Mesenchymal stem cell (in vitro differentiated cells and primary cell): ENCODE measurements at regions not wholly inside any gene's neighbourhood (a gene's known extent, or its start where the extent isn't known, plus 50 kb on each side); places are given as distances from the start of the nearest gene placed in this dataset.

ENCODE experiments used
- DNase-seq: peaks from one replicate; pipeline ENCODE4 v3.0.0-alpha.2; 2013
- H2AFZ ChIP-seq: one replicate; pipeline ENCODE4 v1.6.1; 2013; ENCODE audit warnings: low read depth, mild to moderate bottlenecking, control low read depth, inconsistent platforms, low read length, moderate library complexity
- H2AK5ac ChIP-seq: 2 replicates; pipeline ENCODE4 v1.6.1; 2013; ENCODE audit warnings: low read length, moderate library complexity, mild to moderate bottlenecking, inconsistent platforms; ENCODE audit not compliant: severe bottlenecking
- H2BK120ac ChIP-seq: one replicate; pipeline ENCODE4 v1.6.1; 2013; ENCODE audit warnings: low read depth, mild to moderate bottlenecking, inconsistent platforms, low read length, moderate library complexity
- H2BK12ac ChIP-seq, 2 experiments: one replicate each; pipeline ENCODE4 v1.6.1; 2013; ENCODE audit warnings: inconsistent platforms in 2 of 2, low read length in 2 of 2, mild to moderate bottlenecking in 2 of 2, moderate library complexity in 2 of 2, control low read depth in 1 of 2
- H2BK15ac ChIP-seq: one replicate; pipeline ENCODE4 v1.6.1; 2013; ENCODE audit warnings: mild to moderate bottlenecking, low read depth, inconsistent platforms; ENCODE audit not compliant: poor library complexity, severe bottlenecking
- H2BK5ac ChIP-seq: 2 replicates; pipeline ENCODE4 v1.6.1; 2013; ENCODE audit warnings: low read depth, mild to moderate bottlenecking, low read length, control low read depth, inconsistent platforms; ENCODE audit not compliant: poor library complexity, severe bottlenecking
- H3K14ac ChIP-seq, 2 experiments: one replicate each; pipeline ENCODE4 v1.6.1; 2013; ENCODE audit warnings: inconsistent platforms in 2 of 2, low read length in 2 of 2, control low read depth in 1 of 2, mild to moderate bottlenecking in 1 of 2, moderate library complexity in 1 of 2
- H3K18ac ChIP-seq, 2 experiments: one replicate each; pipeline ENCODE4 v1.6.1; 2013; ENCODE audit warnings: inconsistent platforms in 2 of 2, low read length in 2 of 2, control low read depth in 1 of 2, low read depth in 1 of 2, mild to moderate bottlenecking in 1 of 2
- H3K23ac ChIP-seq, 2 experiments: one replicate each; pipeline ENCODE4 v1.6.1; 2013; ENCODE audit warnings: inconsistent platforms in 2 of 2, low read length in 2 of 2, mild to moderate bottlenecking in 2 of 2, moderate library complexity in 2 of 2, control low read depth in 1 of 2
- H3K27ac ChIP-seq: 2 replicates; pipeline ENCODE4 v1.5.1; 2013; ENCODE audit warnings: mild to moderate bottlenecking, moderate library complexity, low read length, control low read depth, inconsistent platforms; ENCODE audit not compliant: poor library complexity, severe bottlenecking
- H3K27me3 ChIP-seq, 2 experiments: 2 replicates each; pipeline versions ENCODE4 v1.6.1 to v1.7.0; 2013; ENCODE audit warnings: low read length in 2 of 2, mild to moderate bottlenecking in 2 of 2, moderate library complexity in 2 of 2, control low read depth in 1 of 2, inconsistent platforms in 1 of 2; ENCODE audit not compliant: control insufficient read depth in 1 of 2, insufficient read depth in 1 of 2
- H3K36me3 ChIP-seq, 2 experiments: 2 replicates each; pipeline versions ENCODE4 v1.6.1 to v1.7.0; 2013; ENCODE audit warnings: low read length in 2 of 2, control low read depth in 1 of 2, inconsistent platforms in 1 of 2, low read depth in 1 of 2, mild to moderate bottlenecking in 1 of 2; ENCODE audit not compliant: insufficient read depth in 2 of 2, control insufficient read depth in 1 of 2
- H3K4ac ChIP-seq, 2 experiments: one replicate each; pipeline ENCODE4 v1.6.1; 2013; ENCODE audit warnings: inconsistent platforms in 2 of 2, low read length in 2 of 2, mild to moderate bottlenecking in 2 of 2, moderate library complexity in 2 of 2, control low read depth in 1 of 2, low read depth in 1 of 2
- H3K4me1 ChIP-seq: 2 replicates; pipeline ENCODE4 v1.6.1; 2013; ENCODE audit warnings: low read depth, low read length, control low read depth; ENCODE audit not compliant: control insufficient read depth, insufficient read depth
- H3K4me2 ChIP-seq: 2 replicates; pipeline ENCODE4 v1.6.1; 2013; ENCODE audit warnings: low read length, mild to moderate bottlenecking, inconsistent platforms; ENCODE audit not compliant: poor library complexity, severe bottlenecking
- H3K4me3 ChIP-seq, 2 experiments: 2 replicates each; pipeline versions ENCODE4 v1.5.1 to v1.7.0; 2013; ENCODE audit warnings: low read length in 2 of 2, mild to moderate bottlenecking in 2 of 2, control low read depth in 1 of 2, low read depth in 1 of 2; ENCODE audit not compliant: insufficient read depth in 1 of 2
- H3K79me1 ChIP-seq: replicated peaks from 2 replicates; pipeline ENCODE4 v1.6.1; 2013; ENCODE audit warnings: mild to moderate bottlenecking, control low read depth, low read length, inconsistent platforms; ENCODE audit not compliant: poor library complexity, severe bottlenecking
- H3K9ac ChIP-seq: 2 replicates; pipeline ENCODE4 v1.7.0; 2013; ENCODE audit warnings: mild to moderate bottlenecking, low read length, moderate library complexity
- H3K9me3 ChIP-seq: 2 replicates; pipeline ENCODE4 v1.7.0; 2013; ENCODE audit warnings: mild to moderate bottlenecking, low read length; ENCODE audit not compliant: control insufficient read depth
- H4K8ac ChIP-seq: one replicate; pipeline ENCODE4 v1.6.1; 2013; ENCODE audit warnings: inconsistent platforms, mild to moderate bottlenecking, low read length, moderate library complexity
- H4K91ac ChIP-seq: one replicate; pipeline ENCODE4 v1.6.1; 2013; ENCODE audit warnings: mild to moderate bottlenecking, low read length, inconsistent platforms
- WGBS: methylation state at CpG from one replicate; pipeline ENCODE4 v1.1.7; 2013; ENCODE audit warnings: mixed read lengths; 5-methylcytosine and 5-hydroxymethylcytosine counted together

DNA sequence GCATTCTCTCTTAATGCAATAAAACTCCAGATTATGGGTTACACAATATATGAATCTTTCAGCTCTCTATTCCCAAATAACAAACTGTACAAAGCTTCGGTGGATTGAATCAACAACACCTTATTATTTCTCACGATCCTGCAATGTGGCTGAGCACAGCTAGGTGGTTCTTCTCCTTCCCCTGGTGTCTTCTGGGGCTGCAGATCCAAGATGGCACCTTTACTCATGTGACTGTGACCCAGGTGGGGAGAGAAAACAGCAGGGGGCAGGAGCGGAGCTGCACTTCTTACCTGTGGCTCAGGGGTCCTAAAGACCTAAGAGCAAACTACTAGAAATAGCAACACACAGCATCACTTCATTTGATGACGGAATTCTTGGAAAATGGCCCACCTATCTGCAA is 233.1 kb downstream of the IRX1 start:
- Histone ChIP-seq H3K4me3 (no peak overlapping the region), H3K9ac (no peak overlapping the region), H4K8ac (no peak overlapping the region), H2AK5ac (no peak overlapping the region), H3K23ac (no peak overlapping the region), H2BK5ac (no peak overlapping the region), H3K4me1 (no peaks in the 10 kb centered on the region), H3K18ac (no peak overlapping the region), H2AFZ (no peak overlapping the region), H3K9me3 (no peaks in the 10 kb centered on the region), H3K27me3 (no peaks in the 10 kb centered on the region), H2BK12ac (no peak overlapping the region), H3K27ac (no peak overlapping the region), H3K14ac (no peak overlapping the region), H3K79me1 (no peaks in the 10 kb centered on the region), H2BK120ac (no peak overlapping the region), H2BK15ac (no peak overlapping the region), H3K4me2 (no peak overlapping the region), H3K36me3 (no peaks in the 10 kb centered on the region), H3K4ac (no peak overlapping the region), H4K91ac (no peak overlapping the region)
- DNase-seq, result no peak
- 64% methylated on average over 4 of the region's 4 CpGs for WGBS

DNA sequence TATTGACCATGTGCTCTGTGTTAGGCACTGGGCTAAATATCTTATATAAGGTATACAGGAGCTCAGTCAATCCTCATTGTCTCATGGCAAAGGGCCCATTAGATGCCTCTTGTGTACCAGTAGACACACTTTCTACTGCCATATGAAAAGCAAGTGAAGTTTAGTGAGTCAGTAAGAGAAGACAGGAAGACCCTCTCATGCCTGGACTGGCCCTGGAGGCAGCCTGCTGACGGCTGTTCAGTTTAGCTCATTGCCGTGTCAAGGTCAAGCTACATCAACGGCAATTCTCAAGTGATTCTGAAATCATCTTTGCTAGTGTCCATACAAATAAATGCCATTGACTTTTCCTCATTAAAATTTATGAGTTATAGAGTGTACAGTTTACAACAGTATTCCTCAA is 237.9 kb downstream of the IRX1 start:
- Histone ChIP-seq H3K4ac (no peak overlapping the region), H2AFZ (no peak overlapping the region), H3K36me3 (no peaks in the 10 kb centered on the region), H3K79me1 (no peaks in the 10 kb centered on the region), H4K91ac (no peak overlapping the region), H3K9ac (no peak overlapping the region), H2AK5ac (no peak overlapping the region), H3K23ac (no peak overlapping the region), H3K18ac (no peak overlapping the region), H2BK12ac (no peak overlapping the region), H3K4me3 (no peak overlapping the region), H2BK120ac (no peak overlapping the region), H4K8ac (no peak overlapping the region), H3K27ac (no peak overlapping the region), H2BK15ac (no peak overlapping the region), H3K14ac (no peak overlapping the region), H3K9me3 (no peaks in the 10 kb centered on the region), H3K4me1 (no peaks in the 10 kb centered on the region), H3K27me3 (no peaks in the 10 kb centered on the region), H2BK5ac (no peak overlapping the region), H3K4me2 (no peak overlapping the region)
- 70% methylated on average over 3 of the region's 3 CpGs for WGBS
- no peak for DNase-seq

DNA sequence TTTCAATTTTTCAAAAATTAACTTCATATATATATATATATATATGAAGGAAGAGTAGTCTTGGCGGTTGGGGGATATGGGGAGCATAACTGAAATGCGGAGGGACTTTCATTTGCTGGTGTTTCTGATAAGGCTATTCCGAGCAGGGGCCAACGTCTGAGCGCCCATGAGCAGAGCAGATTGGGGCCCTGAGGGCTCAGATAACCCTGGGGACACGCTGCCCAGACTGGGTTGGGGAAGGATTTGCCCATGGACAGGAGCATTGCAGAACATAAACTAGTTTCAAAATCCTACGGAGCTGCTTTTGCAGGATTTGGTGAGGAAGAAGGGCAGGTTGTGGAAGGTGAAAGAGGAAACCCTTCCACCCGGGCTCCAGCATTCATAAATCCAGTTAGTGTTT is 240.2 kb downstream of the IRX1 start:
- Histone ChIP-seq H3K4me1 (no peaks in the 10 kb centered on the region), H3K27ac (no peak overlapping the region), H2BK5ac (no peak overlapping the region), H4K8ac (no peak overlapping the region), H3K4me2 (no peak overlapping the region), H3K14ac (no peak overlapping the region), H2BK15ac (no peak overlapping the region), H2AK5ac (no peak overlapping the region), H3K23ac (no peak overlapping the region), H3K36me3 (no peaks in the 10 kb centered on the region), H3K79me1 (no peaks in the 10 kb centered on the region), H3K18ac (no peak overlapping the region), H2BK120ac (no peak overlapping the region), H4K91ac (no peak overlapping the region), H2BK12ac (no peak overlapping the region), H3K4ac (no peak overlapping the region), H3K9ac (no peak overlapping the region), H3K9me3 (no peaks in the 10 kb centered on the region), H3K27me3 (no peaks in the 10 kb centered on the region), H3K4me3 (no peak overlapping the region), H2AFZ (no peak overlapping the region)
- 62% methylated on average over 7 of the region's 8 CpGs for WGBS
- no peak for DNase-seq

DNA sequence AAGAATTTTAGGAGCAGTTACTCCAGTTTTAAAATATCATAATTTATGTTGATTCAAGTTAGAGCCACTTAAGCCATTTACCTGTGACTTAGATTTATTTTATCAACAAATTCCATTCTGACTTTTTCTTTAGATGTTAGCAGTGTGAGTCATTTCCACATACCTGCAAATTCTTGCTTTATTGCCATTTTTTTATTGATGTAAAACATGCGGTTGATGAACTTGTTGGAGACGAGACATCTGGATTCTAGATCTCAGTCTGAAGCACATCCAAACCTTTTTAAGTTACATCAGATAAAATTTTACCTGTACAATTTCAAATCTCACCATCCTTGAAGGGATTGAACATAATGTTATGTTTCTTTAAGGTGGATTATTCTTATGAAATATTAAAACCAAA is 240.9 kb downstream of the IRX1 start:
- Histone ChIP-seq H3K4ac (no peak overlapping the region), H2BK120ac (no peak overlapping the region), H2BK12ac (no peak overlapping the region), H2BK5ac (no peak overlapping the region), H3K79me1 (no peaks in the 10 kb centered on the region), H3K27me3 (no peaks in the 10 kb centered on the region), H3K9ac (no peak overlapping the region), H3K23ac (no peak overlapping the region), H3K4me2 (no peak overlapping the region), H3K9me3 (no peaks in the 10 kb centered on the region), H4K8ac (no peak overlapping the region), H3K36me3 (no peaks in the 10 kb centered on the region), H3K4me1 (no peaks in the 10 kb centered on the region), H2AFZ (no peak overlapping the region), H3K4me3 (no peak overlapping the region), H3K27ac (no peak overlapping the region), H3K18ac (no peak overlapping the region), H3K14ac (no peak overlapping the region), H2AK5ac (no peak overlapping the region), H2BK15ac (no peak overlapping the region), H4K91ac (no peak overlapping the region)
- WGBS, result 80% methylated on average over 2 of the region's 2 CpGs
- DNase-seq, result no peak
